ENCODE measurements at regions not wholly inside any gene's neighbourhood (a gene's known extent, or its start where the extent isn't known, plus 50 kb on each side); places are given as distances from the start of the nearest gene placed in this dataset.
"Not testable (repeated sequence)": the region's sequence is repeated elsewhere in the genome, so short reads cannot be mapped to it uniquely, and the experiment has no call there.

DNA sequence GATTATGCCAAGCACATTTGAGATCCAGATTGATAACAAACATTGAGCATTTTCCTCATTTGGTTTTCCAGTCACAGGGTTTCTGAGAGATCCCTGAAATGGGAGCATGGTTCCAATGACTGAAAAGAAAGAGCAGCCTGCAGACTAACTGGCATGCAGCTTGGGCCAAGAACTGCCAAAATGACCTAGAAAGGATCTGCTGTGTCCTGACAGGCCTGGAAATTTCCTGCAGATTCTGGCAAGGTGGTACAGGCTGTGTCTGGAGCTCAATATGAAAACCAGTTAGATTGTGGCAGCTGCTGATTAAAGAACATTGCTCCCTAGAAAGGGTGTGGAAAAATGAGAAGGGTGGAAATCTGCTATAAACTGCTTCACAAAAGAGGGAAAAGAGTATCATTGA, 417.3 kb downstream of the IPO8 start:
- no peaks in the 10 kb centered on the region for H3K9me3 ChIP-seq (replicated peaks)
- no peak overlapping the region for H3K4me3 ChIP-seq
- H3K4me1 ChIP-seq, result no peaks in the 10 kb centered on the region
- no peak for DNase-seq
- H3K27me3 ChIP-seq (ENCODE audit: low read depth), result no peaks in the 10 kb centered on the region
- TF ChIP-seq, protein P1, sequence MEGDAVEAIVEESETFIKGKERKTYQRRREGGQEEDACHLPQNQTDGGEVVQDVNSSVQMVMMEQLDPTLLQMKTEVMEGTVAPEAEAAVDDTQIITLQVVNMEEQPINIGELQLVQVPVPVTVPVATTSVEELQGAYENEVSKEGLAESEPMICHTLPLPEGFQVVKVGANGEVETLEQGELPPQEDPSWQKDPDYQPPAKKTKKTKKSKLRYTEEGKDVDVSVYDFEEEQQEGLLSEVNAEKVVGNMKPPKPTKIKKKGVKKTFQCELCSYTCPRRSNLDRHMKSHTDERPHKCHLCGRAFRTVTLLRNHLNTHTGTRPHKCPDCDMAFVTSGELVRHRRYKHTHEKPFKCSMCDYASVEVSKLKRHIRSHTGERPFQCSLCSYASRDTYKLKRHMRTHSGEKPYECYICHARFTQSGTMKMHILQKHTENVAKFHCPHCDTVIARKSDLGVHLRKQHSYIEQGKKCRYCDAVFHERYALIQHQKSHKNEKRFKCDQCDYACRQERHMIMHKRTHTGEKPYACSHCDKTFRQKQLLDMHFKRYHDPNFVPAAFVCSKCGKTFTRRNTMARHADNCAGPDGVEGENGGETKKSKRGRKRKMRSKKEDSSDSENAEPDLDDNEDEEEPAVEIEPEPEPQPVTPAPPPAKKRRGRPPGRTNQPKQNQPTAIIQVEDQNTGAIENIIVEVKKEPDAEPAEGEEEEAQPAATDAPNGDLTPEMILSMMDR (IDR thresholded peaks at IDR 0.05; ENCODE audit: borderline replicate concordance), result no peak
- H3K36me3 ChIP-seq, result no peaks in the 10 kb centered on the region
- intact Hi-C loops (cut with micrococcal nuclease), result no loop called here
- no peak overlapping the region for H3K27ac ChIP-seq (replicated peaks)

DNA sequence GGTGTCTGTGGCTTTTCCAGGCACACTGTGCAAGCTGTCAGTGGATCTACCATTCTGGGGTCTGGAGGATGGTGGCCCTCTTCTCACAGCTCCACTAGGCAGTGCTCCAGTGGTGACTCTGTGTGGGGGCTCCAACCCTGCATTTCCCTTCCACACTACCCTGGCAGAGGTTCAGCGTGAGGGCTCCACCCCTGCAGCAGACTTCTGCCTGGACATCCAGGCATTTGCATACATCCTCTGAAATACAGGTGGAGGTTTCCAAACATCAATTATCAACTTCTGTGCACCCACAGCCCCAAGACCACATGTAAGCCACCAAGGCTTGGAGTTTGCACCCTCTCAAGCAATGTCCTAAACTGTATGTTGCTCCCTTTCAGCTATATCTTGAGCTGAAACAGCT, 423.2 kb downstream of the IPO8 start:
- peaks cover 10% of the 10 kb centered on the region for H3K9me3 ChIP-seq (replicated peaks)
- intact Hi-C loops (cut with micrococcal nuclease); H3K4me3 ChIP-seq; DNase-seq; H3K36me3 ChIP-seq; H3K4me1 ChIP-seq; H3K27me3 ChIP-seq (ENCODE audit: low read depth); H3K27ac ChIP-seq (replicated peaks): not testable (repeated sequence)

DNA sequence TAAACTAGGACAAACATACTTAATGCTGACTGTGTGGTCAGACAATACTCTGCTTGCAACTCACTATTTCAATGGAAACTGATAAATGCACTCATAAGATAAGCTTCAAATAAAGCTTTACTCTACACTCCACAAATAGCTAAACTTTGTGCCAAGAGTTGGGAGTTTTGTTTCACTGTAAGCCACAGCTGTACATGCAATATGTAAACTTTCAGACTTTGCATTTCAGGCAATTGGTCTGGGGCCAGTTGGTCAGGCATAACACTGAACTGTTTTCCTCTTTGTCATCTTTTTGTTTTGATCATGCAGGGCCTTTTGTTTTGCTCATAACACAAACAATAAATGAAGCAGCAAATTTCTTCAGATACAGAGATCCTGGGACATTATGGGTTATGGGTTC, 426.2 kb downstream of the IPO8 start:
- DNase-seq, result no peak
- Histone ChIP-seq H3K4me3 (no peak overlapping the region), H3K27me3 (ENCODE audit: low read depth) (no peaks in the 10 kb centered on the region), H3K9me3 (replicated peaks) (peaks cover 27% of the 10 kb centered on the region), H3K4me1 (no peaks in the 10 kb centered on the region), H3K36me3 (no peaks in the 10 kb centered on the region), H3K27ac (replicated peaks) (no peak overlapping the region)
- intact Hi-C loops (cut with micrococcal nuclease), result no loop called here
- TF ChIP-seq, protein P1 (IDR thresholded peaks at IDR 0.05; ENCODE audit: borderline replicate concordance), result no peak

DNA sequence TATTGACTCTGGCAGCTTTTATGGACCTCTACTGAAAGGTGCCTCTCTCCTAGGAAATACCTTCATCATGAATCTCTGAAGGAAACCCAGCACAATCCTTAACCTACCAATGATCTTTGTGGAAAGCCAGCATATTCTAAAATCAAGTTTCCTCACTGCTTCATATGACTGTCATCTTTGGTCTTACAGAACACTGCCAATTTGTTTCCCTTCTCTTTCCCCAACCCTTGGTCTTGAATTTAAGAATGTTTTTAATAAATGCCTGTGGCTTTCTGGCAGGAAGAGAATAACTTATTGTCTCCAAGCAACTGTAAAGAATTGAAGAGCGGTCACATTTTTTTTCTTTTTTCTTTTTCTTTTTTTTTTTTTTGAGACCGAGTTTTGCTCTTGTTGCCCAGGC, 427.6 kb downstream of the IPO8 start:
- no peaks in the 10 kb centered on the region for H3K27me3 ChIP-seq (ENCODE audit: low read depth)
- DNase-seq, result no peak
- intact Hi-C loops (cut with micrococcal nuclease), result no loop called here
- no peak overlapping the region for H3K27ac ChIP-seq (replicated peaks)
- no peaks in the 10 kb centered on the region for H3K36me3 ChIP-seq
- no peak overlapping the region for H3K4me3 ChIP-seq
- no peaks in the 10 kb centered on the region for H3K4me1 ChIP-seq
- peaks cover 27% of the 10 kb centered on the region for H3K9me3 ChIP-seq (replicated peaks)
- TF ChIP-seq, protein P1 (IDR thresholded peaks at IDR 0.05; ENCODE audit: borderline replicate concordance), result no peak

DNA sequence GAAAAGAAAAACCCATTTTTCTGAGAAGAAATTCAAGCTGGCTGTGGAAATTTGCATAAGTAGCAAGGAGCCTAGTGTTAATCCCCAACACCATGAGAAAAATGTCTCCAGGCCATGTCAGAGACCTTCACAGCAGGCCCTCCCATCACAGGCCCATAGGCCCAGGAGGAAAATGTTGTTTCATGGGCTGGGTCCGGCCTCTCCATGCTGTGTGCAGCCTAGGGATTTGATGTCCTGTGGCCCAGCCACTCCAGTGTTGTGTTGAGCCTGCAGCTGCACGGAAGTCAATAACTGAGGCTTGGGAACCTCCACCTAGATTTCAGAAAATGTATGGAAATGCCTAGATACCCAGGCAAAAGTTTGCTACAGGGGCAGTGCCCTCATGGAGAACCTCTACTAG, 432.2 kb downstream of the IPO8 start:
- Histone ChIP-seq H3K4me1 (no peaks in the 10 kb centered on the region), H3K4me3 (no peak overlapping the region), H3K36me3 (no peaks in the 10 kb centered on the region), H3K27me3 (ENCODE audit: low read depth) (no peaks in the 10 kb centered on the region), H3K27ac (replicated peaks) (no peak overlapping the region), H3K9me3 (replicated peaks) (peaks cover 17% of the 10 kb centered on the region)
- DNase-seq, result no peak
- TF ChIP-seq, protein P1 (IDR thresholded peaks at IDR 0.05; ENCODE audit: borderline replicate concordance), result no peak
- intact Hi-C loops (cut with micrococcal nuclease), result no loop called here

DNA sequence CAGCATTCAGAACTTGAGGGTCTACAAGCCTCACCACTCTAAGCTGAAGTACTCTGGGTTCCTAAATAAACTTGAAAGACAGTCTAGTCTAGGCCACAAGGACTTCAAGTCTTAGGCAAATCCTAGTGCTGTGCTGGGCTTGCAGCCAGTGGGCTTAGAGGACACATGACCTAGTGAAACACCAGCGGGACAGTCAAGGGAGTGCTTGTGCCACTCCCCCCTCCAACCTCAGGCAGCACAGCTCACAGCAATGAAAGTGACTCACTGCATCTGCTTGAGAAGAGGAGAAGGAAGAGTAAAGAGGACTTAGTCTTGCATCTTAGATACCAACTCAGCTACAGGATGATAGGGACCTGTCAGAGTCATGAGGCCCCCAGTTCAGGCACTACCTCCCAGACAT, 438.1 kb downstream of the IPO8 start:
- intact Hi-C loops (cut with micrococcal nuclease), result no loop called here

More for the DNA sequence above, 438.1 kb downstream of the IPO8 start:
- H3K9me3 ChIP-seq (replicated peaks), result peaks cover 4% of the 10 kb centered on the region
- H3K27me3 ChIP-seq (ENCODE audit: low read depth), result no peaks in the 10 kb centered on the region
- TF ChIP-seq, protein P1 (IDR thresholded peaks at IDR 0.05; ENCODE audit: borderline replicate concordance), result no peak
- H3K27ac ChIP-seq (replicated peaks), result no peak overlapping the region
- H3K36me3 ChIP-seq, result no peaks in the 10 kb centered on the region
- H3K4me3 ChIP-seq, result no peak overlapping the region
- no peaks in the 10 kb centered on the region for H3K4me1 ChIP-seq
- no peak for DNase-seq
